HG03342 (cell line): ENCODE measurements at regions not wholly inside any gene's neighbourhood (a gene's known extent, or its start where the extent isn't known, plus 50 kb on each side); places are given as distances from the start of the nearest gene placed in this dataset.
A peak's percentile ranks its signal among the peaks of the same experiment; 100 is the strongest.

Experiments
- ATAC-seq: cut with Tn5 transposase; IDR thresholded peaks from one replicate; pipeline ENCODE4 v1.9.1; 2021; ENCODE audit warnings: mild to moderate bottlenecking, moderate library complexity; ENCODE audit not compliant: unreplicated experiment

- ATAC-seq = no peak
These were observed 115.9 kb downstream of the LY86 start for GRCh38 chr6:6704103-6705060.

GRCh38 chr6:6705061-6705425 lies 116.5 kb downstream of the LY86 start:
- ATAC-seq = no peak

DNA sequence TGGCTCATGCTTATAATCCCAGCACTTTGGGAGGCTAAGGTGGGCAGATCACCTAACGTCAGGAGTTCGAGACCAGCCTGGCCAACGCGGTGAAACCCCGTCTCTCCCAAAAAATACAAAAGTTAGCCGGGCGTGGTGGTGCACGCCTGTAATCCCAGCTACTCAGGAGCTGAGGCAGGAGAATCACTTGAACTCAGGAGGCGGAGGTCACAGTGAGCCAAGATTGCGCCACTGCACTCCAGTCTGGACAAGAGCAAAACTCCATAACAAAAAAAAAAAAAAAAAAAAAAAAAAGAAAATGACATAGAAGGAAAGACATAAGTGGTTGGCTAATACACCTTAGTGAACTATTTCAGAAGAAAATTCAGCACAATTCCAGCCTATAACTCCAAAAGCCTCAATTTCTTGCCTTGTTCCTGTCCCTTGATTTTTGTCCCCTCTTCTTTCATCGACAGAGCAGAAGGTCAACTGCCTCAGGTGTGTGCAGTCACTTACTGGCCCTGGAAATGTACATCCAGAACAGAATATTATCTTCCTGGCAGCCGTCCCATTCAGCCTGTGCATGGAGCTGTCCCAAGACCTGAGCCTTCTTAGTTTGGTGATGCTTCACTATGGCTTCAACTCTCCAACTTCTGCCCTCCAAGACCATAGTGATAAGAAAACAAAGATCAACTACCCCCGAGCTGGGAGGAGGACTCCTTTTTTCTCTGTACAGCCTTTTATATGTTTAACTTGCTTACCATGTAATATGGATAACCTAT lies 117.6 kb downstream of the LY86 start:
- no peak for ATAC-seq

DNA sequence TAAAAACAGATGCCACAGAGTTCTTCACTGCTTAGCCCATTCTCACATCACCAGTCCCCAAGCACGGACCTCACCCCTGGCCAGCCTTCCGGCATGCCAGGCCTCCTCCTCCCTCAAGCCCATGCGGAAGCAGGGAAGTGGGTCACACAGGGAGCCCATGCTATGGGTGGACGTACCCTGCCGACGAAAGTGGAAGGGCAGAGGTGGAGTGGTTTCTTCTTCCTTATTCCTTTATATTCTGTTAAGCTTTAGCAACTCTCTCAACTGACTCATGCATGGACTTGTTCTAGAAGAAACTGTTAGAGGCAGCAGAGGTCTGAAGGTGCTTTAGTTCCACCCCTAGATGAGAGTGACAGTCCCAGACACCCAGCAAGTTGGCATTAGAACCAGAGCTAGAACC lies 118.6 kb downstream of the LY86 start:
- ATAC-seq = no peak

DNA sequence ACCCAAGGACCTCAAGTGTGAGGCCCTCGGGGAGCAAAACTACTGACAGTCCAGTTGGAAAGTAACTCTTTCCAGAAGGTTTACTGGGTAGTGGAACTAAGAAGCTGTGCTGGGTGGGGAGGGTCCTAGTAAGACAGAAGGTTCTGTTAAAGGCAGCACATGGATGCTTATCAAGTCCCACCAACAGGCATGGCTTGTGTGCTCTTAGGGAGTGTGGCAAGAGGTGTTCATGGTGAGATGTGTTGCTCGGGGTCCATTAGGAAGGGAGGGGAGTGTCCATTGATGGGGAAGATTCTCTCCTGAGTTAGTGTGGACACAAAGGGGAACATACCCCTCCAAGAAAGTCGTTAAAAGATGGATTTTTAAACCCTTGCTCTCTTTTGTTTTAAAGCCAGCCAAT lies 120.6 kb downstream of the LY86 start:
- no peak for ATAC-seq

DNA sequence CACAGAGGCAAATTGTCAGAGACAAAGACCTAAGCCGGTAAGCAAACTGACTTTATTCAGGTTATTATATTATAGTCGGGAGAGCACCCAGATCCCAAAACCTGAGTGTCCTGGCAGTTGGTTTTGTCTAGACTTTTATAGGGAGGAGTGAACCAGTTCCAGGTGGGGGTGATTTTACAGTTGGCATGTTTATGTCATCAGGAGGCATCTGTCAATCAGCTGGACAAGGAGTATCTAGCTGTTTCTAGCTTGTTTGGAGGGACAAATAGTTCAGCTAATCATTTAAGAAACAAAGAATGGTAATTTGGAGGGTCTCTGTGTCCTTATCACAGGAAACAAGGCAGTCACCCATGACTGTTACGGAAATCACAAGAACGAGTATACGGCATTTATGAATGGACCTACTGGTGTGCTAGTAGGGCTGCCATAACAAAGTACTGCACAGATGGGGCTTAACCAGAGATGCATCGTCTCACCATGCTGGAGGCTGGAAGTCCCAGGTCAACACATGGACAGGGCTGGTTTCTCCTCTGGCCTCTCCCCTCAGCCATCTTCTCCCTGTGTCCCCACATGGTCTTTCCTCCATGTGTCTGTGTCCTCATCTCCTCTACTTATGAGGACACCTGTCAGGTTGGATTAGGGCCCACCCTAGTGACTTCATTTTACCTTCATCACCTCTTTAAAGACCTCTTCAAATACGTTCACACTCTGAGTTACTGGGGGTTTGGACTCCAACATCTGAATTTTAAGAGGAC lies 122.7 kb downstream of the LY86 start:
- ATAC-seq = no peak

- no peak for ATAC-seq
These were observed 123.4 kb downstream of the LY86 start for GRCh38 chr6:6711832-6712448.

DNA sequence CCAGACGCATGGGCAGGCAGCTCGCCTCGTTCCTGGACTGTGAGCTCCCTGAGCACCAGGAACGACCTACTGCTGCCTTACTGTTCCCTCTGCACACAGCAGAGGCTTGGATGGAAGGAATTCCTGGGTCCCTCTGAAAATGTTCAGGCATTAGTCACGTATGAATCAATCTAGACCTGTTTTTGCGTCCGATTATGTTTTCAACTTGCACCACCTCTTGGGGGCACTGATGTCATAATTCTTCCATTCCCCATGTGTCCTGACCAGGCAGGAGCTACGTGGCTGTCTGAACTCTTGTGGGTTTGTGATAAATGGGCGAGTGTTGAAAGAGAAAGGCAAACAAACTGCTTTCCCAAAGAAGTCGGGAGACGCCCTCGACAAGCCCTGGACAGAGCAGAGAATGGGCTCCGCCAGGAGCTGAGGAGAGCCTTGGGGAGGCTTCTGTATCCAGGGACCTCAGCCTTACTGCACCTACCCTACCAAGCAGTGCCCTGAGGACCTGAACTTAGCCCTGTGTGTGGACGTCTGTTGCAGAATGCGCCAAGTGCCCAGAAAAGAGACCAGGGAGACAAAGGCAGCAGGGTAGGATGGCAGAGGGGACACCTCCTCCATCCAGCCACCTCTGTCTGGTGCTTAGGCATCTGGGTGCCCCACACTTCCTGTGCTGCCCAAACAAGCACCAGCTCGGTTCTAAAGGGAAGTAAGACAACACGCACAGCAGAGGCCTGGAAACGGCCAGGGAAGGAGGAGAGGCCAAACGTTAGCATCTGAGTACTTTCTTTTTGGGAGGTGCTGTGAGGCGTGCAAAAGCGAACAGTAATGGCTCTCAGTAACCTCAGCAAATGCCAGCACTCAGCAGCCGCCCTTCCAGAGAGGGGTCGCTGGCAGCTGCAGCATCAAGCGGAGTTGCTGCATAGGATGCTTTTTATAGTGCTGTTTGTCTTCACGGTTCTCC lies 124.2 kb downstream of the LY86 start:
- no peak for ATAC-seq

DNA sequence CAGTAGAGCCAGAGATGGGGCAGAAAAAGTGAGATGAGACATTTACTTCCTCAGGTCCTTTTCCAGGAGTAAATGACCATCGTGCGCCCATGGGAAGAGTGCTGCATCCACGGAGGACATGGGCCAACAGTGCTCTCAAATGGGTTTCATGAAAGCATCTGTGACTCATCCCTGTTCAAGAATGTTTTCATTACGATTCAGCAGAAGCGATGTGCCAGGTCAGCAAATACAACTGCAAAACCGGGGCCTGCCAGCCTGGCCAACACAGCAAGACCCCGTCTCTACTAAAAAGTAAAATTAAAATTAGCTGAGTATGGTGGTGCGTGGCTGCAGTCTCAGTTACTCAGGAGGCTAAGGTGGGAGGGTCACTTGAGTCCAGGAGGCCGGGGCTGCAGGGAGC lies 125.1 kb downstream of the LY86 start:
- ATAC-seq = no peak

GRCh38 chr6:6714118-6714897 lies 125.8 kb downstream of the LY86 start:
- no peak for ATAC-seq

DNA sequence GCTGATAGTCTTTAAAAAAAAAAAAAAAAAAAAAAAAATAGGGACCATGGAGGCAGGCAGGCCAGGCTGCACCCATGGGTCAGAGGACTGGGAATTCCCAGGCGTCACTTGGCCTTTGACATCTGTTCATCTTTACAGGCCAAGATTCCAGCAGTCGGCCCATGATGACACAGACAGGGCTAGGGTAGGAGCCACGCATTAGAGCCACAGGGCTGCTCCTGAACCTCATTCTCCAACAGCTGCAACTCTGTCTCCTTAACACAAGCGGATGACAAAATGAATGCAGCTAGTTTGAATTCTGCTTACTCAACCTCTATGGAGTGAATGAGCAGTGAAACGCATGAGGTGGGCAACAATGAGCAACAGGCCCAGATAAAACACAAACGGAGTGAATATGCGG lies 126.4 kb downstream of the LY86 start:
- ATAC-seq = no peak

DNA sequence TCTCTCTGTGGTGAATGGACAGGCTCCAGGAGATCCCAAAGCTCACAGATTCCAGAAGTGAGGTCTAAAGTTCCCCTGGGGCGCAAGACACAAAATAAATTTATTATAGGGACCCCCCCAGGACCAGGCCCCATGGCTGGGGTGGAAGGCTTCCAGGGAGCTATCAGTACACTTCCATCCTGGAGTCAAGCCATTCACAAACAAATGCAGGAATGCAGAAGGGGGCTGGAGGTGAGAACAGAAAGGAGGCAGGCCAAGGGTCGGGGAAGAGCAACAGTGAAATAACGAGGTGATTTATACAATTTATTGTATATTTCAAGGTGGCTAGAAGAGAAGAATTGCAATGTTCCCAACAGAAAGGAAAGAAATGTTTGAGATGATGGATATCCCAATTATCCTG lies 126.9 kb downstream of the LY86 start:
- ATAC-seq = no peak

- no peak for ATAC-seq
These were observed 128.7 kb downstream of the LY86 start for GRCh38 chr6:6716998-6717763.

DNA sequence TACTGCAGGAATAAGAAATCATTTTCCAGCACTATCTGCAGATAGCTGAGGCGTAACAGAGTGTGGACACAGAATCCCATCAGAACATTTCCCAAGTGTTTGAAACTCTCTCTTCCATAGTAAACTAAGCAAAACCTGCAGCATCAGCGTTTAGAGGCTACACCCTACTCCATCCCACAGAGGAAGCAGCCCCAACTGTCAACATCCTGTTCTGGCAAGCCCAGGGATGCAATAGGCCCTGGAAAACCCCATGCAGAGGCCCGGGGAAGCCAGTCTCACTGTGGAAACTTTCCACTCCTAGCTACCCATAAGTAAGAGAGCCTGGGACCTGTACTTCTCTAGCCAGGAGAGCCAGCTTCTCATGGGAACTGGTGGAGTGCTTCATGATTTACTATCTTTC lies 129.4 kb downstream of the LY86 start:
- no peak for ATAC-seq

- ATAC-seq = no peak
These were observed 133.1 kb downstream of the LY86 start for GRCh38 chr6:6721606-6722005.

DNA sequence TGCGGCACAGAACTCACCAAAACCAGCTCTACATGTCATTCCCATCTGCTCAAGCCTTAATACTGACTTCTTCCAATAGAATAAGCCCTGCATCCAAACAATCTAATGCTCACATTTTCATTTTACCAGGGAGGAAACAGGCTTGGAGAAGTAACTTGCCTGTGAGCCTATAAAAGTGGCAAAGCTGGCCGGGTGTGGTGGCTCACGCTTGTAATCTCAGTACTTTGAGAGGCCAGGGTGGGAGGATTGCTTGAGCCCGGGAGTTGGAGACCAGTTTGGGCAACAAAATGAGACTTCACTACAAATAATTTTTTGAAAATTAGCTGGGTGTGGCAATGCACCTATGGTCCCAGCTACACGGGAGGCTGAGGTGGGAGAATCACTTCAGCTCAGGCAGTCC lies 133.7 kb downstream of the LY86 start:
- no peak for ATAC-seq

GRCh38 chr6:6723361-6723760 lies 134.8 kb downstream of the LY86 start:
- no peak for ATAC-seq

DNA sequence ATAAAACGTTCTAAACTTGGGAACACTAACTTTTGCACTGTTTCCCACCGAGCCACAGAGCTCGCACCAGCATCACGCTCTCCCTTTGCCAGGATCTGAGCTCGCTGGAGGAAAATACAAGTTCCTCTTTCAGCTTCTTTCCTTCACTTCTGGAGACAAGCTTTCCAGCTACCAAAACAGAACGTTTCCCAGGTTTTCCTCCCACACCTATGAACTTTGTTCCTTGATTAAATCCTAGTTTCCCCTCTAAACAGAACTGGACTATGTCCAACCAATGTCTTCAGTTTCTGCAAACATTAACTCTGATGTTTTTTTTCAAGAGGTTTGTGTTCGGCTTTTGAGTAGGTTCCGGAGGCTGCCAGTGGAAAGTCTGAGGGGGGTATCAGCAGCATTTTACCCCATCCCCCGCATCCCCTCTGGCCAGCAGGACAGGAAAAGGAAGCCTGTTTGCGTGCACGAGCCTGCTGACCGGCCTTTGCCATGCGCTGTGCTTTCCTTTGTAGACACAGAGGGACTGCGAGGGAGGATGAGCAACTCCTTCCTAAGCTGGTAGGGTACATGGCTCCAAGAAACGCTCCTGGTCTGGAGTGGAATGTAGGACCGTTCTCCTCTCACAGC lies 135.5 kb downstream of the LY86 start:
- peak; percentile 22 for ATAC-seq
